Thyroid gland (tissue), 4 donors: ENCODE measurements at regions not wholly inside any gene's neighbourhood (a gene's known extent, or its start where the extent isn't known, plus 50 kb on each side); places are given as distances from the start of the nearest gene placed in this dataset.

Experiments
- DNase-seq, 2 donors: peaks; one replicate each; pipeline ENCODE4 v3.0.0-alpha.2; 2019
- H3K27ac ChIP-seq, 3 donors: fragments of 200-600 bp; sonication (generic); 1 replicate in 2 of 3; 2 replicates in 1 of 3; pipeline ENCODE4 v1.5.1; 2016 to 2019; ENCODE audit warnings: mild to moderate bottlenecking in 1 of 3, moderate library complexity in 1 of 3
- H3K27me3 ChIP-seq: fragments of 200-600 bp; sonication (generic); one replicate; pipeline ENCODE4 v1.5.1; 2019
- H3K36me3 ChIP-seq, 2 donors: fragments of 200-600 bp; sonication (generic); one replicate each; pipeline ENCODE4 v1.5.1; 2016 to 2019
- H3K4me1 ChIP-seq, 2 donors: fragments of 200-600 bp; sonication (generic); one replicate each; pipeline ENCODE4 v1.5.1; 2017 to 2019
- H3K4me3 ChIP-seq, 3 donors: fragments of 200-600 bp; sonication (generic); replicated peaks in 1 of 3; 1 replicate in 2 of 3; 2 replicates in 1 of 3; pipeline ENCODE4 v1.5.1; 2016; ENCODE audit warnings: mild to moderate bottlenecking in 1 of 3
- H3K9me3 ChIP-seq: fragments of 200-600 bp; sonication (generic); one replicate; pipeline ENCODE4 v1.5.1; 2017
- CTCF ChIP-seq, 6 experiments: fragments of 200-600 bp in 3 of 6; fragments of 450-650 bp in 3 of 6; sonication (generic) in 3 of 6; IDR thresholded peaks; one replicate each; pipeline ENCODE4 v1.5.1; 2016 to 2019; ENCODE audit warnings: antibody characterized with exemption in 6 of 6, mild to moderate bottlenecking in 2 of 6, inconsistent platforms in 1 of 6, moderate library complexity in 1 of 6
- POLR2A ChIP-seq, 2 donors: fragments of 450-650 bp; IDR thresholded peaks; one replicate each; pipeline ENCODE4 v1.6.1; 2017; ENCODE audit warnings: antibody characterized with exemption in 2 of 2, mild to moderate bottlenecking in 2 of 2, moderate library complexity in 1 of 2
- WGBS, 2 donors: methylation state at CpG; one replicate each; pipeline ENCODE4 v1.1.5; 2017; 5-methylcytosine and 5-hydroxymethylcytosine counted together
- intact Hi-C: fragments of 100-400 bp; cut with DNase I; formaldehyde crosslinking; loops from one replicate; pipeline ENCODE4 v1.15.1; 2023

GRCh38 chr1:5225707-5226704 is 571.6 kb downstream of the AJAP1 start:
- TF ChIP-seq POLR2A (IDR thresholded peaks at IDR 0.05) (no peak), CTCF (IDR thresholded peaks at IDR 0.05) (no peak)
- WGBS, 2 donors, result 38 to 41% methylated on average over 19 to 20 of the region's 20 CpGs
- H3K27me3 ChIP-seq, result no peaks in the 10 kb centered on the region
- no peak for DNase-seq
- H3K36me3 ChIP-seq, result no peaks in the 10 kb centered on the region
- no peak overlapping the region for H3K4me3 ChIP-seq
- no peaks in the 10 kb centered on the region for H3K9me3 ChIP-seq
- H3K4me1 ChIP-seq, result no peaks in the 10 kb centered on the region
- intact Hi-C loops, result no loop called here
- no peak overlapping the region for H3K27ac ChIP-seq

GRCh38 chr1:5223206-5223605 is 568.8 kb downstream of the AJAP1 start:
- H3K27me3 ChIP-seq, result no peaks in the 10 kb centered on the region
- H3K9me3 ChIP-seq, result no peaks in the 10 kb centered on the region
- no peak overlapping the region for H3K4me3 ChIP-seq
- no peaks in the 10 kb centered on the region for H3K4me1 ChIP-seq
- H3K36me3 ChIP-seq, result no peaks in the 10 kb centered on the region
- TF ChIP-seq CTCF (IDR thresholded peaks at IDR 0.05), result no peak
- no peak for TF ChIP-seq POLR2A (IDR thresholded peaks at IDR 0.05)
- DNase-seq, result no peak
- intact Hi-C loops, result no loop called here
- WGBS, 2 donors, result 67 to 78% methylated on average over 4 of the region's 4 CpGs
- no peak overlapping the region for H3K27ac ChIP-seq

- TF ChIP-seq CTCF (IDR thresholded peaks at IDR 0.05) (no peak), POLR2A (IDR thresholded peaks at IDR 0.05) (no peak)
- H3K27me3 ChIP-seq, result no peaks in the 10 kb centered on the region
- intact Hi-C loops, result no loop called here
- no peaks in the 10 kb centered on the region for H3K9me3 ChIP-seq
- DNase-seq, result no peak
- no peaks in the 10 kb centered on the region for H3K36me3 ChIP-seq
- no peak overlapping the region for H3K4me3 ChIP-seq
- H3K4me1 ChIP-seq, result no peaks in the 10 kb centered on the region
- WGBS, 2 donors, result 85 to 88% methylated on average over 4 of the region's 4 CpGs
- H3K27ac ChIP-seq, result no peak overlapping the region
These were observed 568.2 kb downstream of the AJAP1 start for GRCh38 chr1:5222626-5223025.

GRCh38 chr1:5221451-5221850 is 567.0 kb downstream of the AJAP1 start:
- WGBS, 2 donors, result 65 to 67% methylated on average over 6 of the region's 6 CpGs
- no peak for DNase-seq
- H3K36me3 ChIP-seq, result no peaks in the 10 kb centered on the region
- H3K4me1 ChIP-seq, result no peaks in the 10 kb centered on the region
- no peaks in the 10 kb centered on the region for H3K9me3 ChIP-seq
- no peak for TF ChIP-seq CTCF (IDR thresholded peaks at IDR 0.05)
- TF ChIP-seq POLR2A (IDR thresholded peaks at IDR 0.05), result no peak
- intact Hi-C loops, result no loop called here
- no peak overlapping the region for H3K4me3 ChIP-seq
- no peak overlapping the region for H3K27ac ChIP-seq
- no peaks in the 10 kb centered on the region for H3K27me3 ChIP-seq

- Histone ChIP-seq H3K4me3 (no peak overlapping the region), H3K9me3 (no peaks in the 10 kb centered on the region), H3K27ac (no peak overlapping the region), H3K36me3 (no peaks in the 10 kb centered on the region), H3K27me3 (no peaks in the 10 kb centered on the region), H3K4me1 (no peaks in the 10 kb centered on the region)
- no peak for TF ChIP-seq CTCF (IDR thresholded peaks at IDR 0.05)
- WGBS, 2 donors, result 51 to 65% methylated on average over 7 of the region's 7 CpGs
- intact Hi-C loops, result no loop called here
- DNase-seq, result no peak
These were observed 566.4 kb downstream of the AJAP1 start for GRCh38 chr1:5220821-5221220.
